ENCODE measurements at regions not wholly inside any gene's neighbourhood (a gene's known extent, or its start where the extent isn't known, plus 50 kb on each side); places are given as distances from the start of the nearest gene placed in this dataset.

DNA sequence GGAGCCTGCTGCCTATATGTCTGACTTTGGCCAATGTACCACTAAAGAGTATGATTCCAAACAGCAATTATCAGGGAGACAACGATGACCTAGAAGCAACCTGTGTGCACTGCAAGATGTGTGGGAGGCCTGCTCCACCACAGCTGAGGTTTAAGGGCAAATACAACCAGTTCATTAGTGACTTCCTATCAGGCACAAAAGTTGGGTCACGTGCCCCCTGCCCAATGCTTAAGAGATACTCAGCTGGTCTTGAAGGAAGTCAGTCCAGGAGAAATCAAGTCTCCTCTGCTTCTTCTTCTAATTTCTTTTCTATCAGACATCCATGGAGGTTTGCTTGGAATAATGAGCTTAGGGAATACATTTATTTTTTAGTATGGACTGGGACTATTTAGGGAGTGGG, 296.0 kb downstream of the HLX start:
- no TSS peak for BruUV-seq (replicated peaks)
- CTCF ChIA-PET, result interaction anchor here (0.7 to 1.4 kb wide), 3 partner anchors 28 to 266 kb away, joined by 3 to 10 read pairs (median 4); no protein-coding TSS in a partner anchor
- H3K4me1 ChIP-seq (ENCODE audit: control insufficient read depth, extremely low read depth, insufficient read depth, low read length), result no peaks in the 10 kb centered on the region

GRCh38 chr1:221180704-221181368, 301.6 kb downstream of the HLX start:
- FAIRE-seq, result no peak
- H3K4me2 ChIP-seq (ENCODE audit: insufficient read depth, low read length), result no peak overlapping the region

More for the DNA sequence above, 296.0 kb downstream of the HLX start:
- Histone ChIP-seq H3K4me2 (ENCODE audit: insufficient read depth, low read length) (no peak overlapping the region), H3K79me2 (ENCODE audit: control insufficient read depth, insufficient read depth, low read length) (no peaks in the 10 kb centered on the region), H4K20me1 (replicated peaks; ENCODE audit: control insufficient read depth, extremely low read depth, insufficient read depth, low read length) (no peaks in the 10 kb centered on the region), H2AFZ (ENCODE audit: low read depth, low read length) (no peak overlapping the region), H3K9me3 (replicated peaks; ENCODE audit: control insufficient read depth, insufficient read depth, low read length) (no peaks in the 10 kb centered on the region), H3K9me1 (replicated peaks; ENCODE audit: control insufficient read depth, extremely low read depth, insufficient read depth, low read length) (no peaks in the 10 kb centered on the region), H3K4me3 (replicated peaks in 1 of 3; ENCODE audit: insufficient read depth in 1 of 3, low read depth in 1 of 3, low read length in 3 of 3) (no peak overlapping the region), H3K9ac (replicated peaks; ENCODE audit: extremely low read depth, insufficient read depth, low read length) (no peak overlapping the region), H3K27ac (ENCODE audit: insufficient read depth, low read depth, low read length) (no peak overlapping the region), H3K36me3 (ENCODE audit: control insufficient read depth in 2 of 2, extremely low read depth in 1 of 2, insufficient read depth in 2 of 2, low read length in 2 of 2) (no peaks in the 10 kb centered on the region), H3K27me3 (ENCODE audit: control insufficient read depth in 2 of 2, insufficient read depth in 2 of 2, low read length in 2 of 2) (no peaks in the 10 kb centered on the region)
- DNase-seq (ENCODE audit: low read depth, low spot score), result no peak
- FAIRE-seq, result no peak
- intact Hi-C loops (cut with micrococcal nuclease) (no loop called here), dilution Hi-C loops (cut with MboI; ENCODE audit: extremely low pct_ligation_motif_present, low sequenced_read_pairs) (no loop called here)
- POLR2A ChIA-PET, result no interaction called here
- TF ChIP-seq POLR2AphosphoS5 (IDR thresholded peaks at IDR 0.05; ENCODE audit: insufficient read depth, low read depth, low read length) (no peak), GATA2 (IDR thresholded peaks at IDR 0.05; ENCODE audit: insufficient read depth, insufficient read length, low read depth, low read length) (no peak)
- TF ChIP-seq, protein P1, sequence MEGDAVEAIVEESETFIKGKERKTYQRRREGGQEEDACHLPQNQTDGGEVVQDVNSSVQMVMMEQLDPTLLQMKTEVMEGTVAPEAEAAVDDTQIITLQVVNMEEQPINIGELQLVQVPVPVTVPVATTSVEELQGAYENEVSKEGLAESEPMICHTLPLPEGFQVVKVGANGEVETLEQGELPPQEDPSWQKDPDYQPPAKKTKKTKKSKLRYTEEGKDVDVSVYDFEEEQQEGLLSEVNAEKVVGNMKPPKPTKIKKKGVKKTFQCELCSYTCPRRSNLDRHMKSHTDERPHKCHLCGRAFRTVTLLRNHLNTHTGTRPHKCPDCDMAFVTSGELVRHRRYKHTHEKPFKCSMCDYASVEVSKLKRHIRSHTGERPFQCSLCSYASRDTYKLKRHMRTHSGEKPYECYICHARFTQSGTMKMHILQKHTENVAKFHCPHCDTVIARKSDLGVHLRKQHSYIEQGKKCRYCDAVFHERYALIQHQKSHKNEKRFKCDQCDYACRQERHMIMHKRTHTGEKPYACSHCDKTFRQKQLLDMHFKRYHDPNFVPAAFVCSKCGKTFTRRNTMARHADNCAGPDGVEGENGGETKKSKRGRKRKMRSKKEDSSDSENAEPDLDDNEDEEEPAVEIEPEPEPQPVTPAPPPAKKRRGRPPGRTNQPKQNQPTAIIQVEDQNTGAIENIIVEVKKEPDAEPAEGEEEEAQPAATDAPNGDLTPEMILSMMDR (IDR thresholded peaks at IDR 0.05; ENCODE audit: extremely low read depth in 1 of 2, insufficient read depth in 1 of 2, low read depth in 1 of 2, low read length in 2 of 2), result no peak

More at GRCh38 chr1:221180704-221181368, 301.6 kb downstream of the HLX start:
- no peak overlapping the region for H2AFZ ChIP-seq (ENCODE audit: low read depth, low read length)
- dilution Hi-C loops (cut with MboI; ENCODE audit: extremely low pct_ligation_motif_present, low sequenced_read_pairs), result no loop called here
- no peak for DNase-seq (ENCODE audit: low read depth, low spot score)
- H3K9ac ChIP-seq (replicated peaks; ENCODE audit: extremely low read depth, insufficient read depth, low read length), result no peak overlapping the region
- H3K27ac ChIP-seq (ENCODE audit: insufficient read depth, low read depth, low read length), result no peak overlapping the region
- ChIA-PET POLR2A (no interaction called here), CTCF (no interaction called here)
- H4K20me1 ChIP-seq (replicated peaks; ENCODE audit: control insufficient read depth, extremely low read depth, insufficient read depth, low read length), result no peaks in the 10 kb centered on the region
- BruUV-seq (replicated peaks), result no TSS peak
- H3K27me3 ChIP-seq (ENCODE audit: control insufficient read depth in 2 of 2, insufficient read depth in 2 of 2, low read length in 2 of 2), result no peaks in the 10 kb centered on the region
- H3K9me3 ChIP-seq (replicated peaks; ENCODE audit: control insufficient read depth, insufficient read depth, low read length), result no peaks in the 10 kb centered on the region
- H3K79me2 ChIP-seq (ENCODE audit: control insufficient read depth, insufficient read depth, low read length), result no peaks in the 10 kb centered on the region
- H3K4me3 ChIP-seq (replicated peaks in 1 of 3; ENCODE audit: insufficient read depth in 1 of 3, low read depth in 1 of 3, low read length in 3 of 3), result no peak overlapping the region
- intact Hi-C loops (cut with micrococcal nuclease), result no loop called here
- H3K36me3 ChIP-seq (ENCODE audit: control insufficient read depth in 2 of 2, extremely low read depth in 1 of 2, insufficient read depth in 2 of 2, low read length in 2 of 2), result no peaks in the 10 kb centered on the region
- no peaks in the 10 kb centered on the region for H3K4me1 ChIP-seq (ENCODE audit: control insufficient read depth, extremely low read depth, insufficient read depth, low read length)
- TF ChIP-seq JUN (IDR thresholded peaks at IDR 0.05; ENCODE audit: borderline replicate concordance, insufficient read depth, insufficient read length, low read depth) (no peak), MYC (IDR thresholded peaks at IDR 0.05; ENCODE audit: low read depth, low read length) (no peak), FOS (IDR thresholded peaks at IDR 0.05; ENCODE audit: borderline replicate concordance, insufficient read depth, low read length) (no peak)
- H3K9me1 ChIP-seq (replicated peaks; ENCODE audit: control insufficient read depth, extremely low read depth, insufficient read depth, low read length), result no peaks in the 10 kb centered on the region
